Stimulated activated CD8-positive, alpha-beta memory T cell treated with anti-CD3 and anti-CD28 coated beads, Interleukin-15, amount 100 ng/mL, for 48 hours (primary cell): ENCODE measurements at regions not wholly inside any gene's neighbourhood (a gene's known extent, or its start where the extent isn't known, plus 50 kb on each side); places are given as distances from the start of the nearest gene placed in this dataset.
"Not testable (repeated sequence)": the region's sequence is repeated elsewhere in the genome, so short reads cannot be mapped to it uniquely, and the experiment has no call there.

Experiments
- DNase-seq, 2 donors: peaks; one replicate each; pipeline ENCODE4 v3.0.0-alpha.2; 2020; ENCODE audit warnings: low read depth in 2 of 2

- not testable (repeated sequence) for DNase-seq
These were observed 91.2 kb upstream of the GRM7 start for GRCh38 chr3:6769532-6770396.

GRCh38 chr3:6770397-6770690, 90.6 kb upstream of the GRM7 start:
- DNase-seq: no peak

GRCh38 chr3:6771171-6771570, 89.7 kb upstream of the GRM7 start:
- DNase-seq: no peak

- DNase-seq: no peak
These were observed 81.8 kb upstream of the GRM7 start for GRCh38 chr3:6779140-6779539.

DNA sequence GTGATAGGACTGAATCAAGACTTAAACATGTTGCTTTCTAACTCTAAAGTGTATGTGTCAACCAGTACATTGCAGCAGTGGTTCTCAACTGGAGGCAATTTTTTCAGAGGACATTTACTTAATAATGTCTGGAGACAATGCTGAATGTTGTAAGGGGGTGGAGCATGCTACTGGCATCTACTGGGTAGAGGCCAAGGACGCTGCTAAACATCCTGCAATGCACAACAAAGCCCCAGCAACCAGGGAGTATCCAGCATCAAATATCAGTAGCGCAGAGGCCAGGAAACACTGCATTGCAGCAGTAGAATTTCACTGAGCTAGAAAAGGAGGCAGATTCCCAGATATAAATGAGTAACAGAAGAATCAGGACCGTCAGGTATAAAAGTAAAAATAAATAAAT, 79.8 kb upstream of the GRM7 start:
- DNase-seq: no peak

DNA sequence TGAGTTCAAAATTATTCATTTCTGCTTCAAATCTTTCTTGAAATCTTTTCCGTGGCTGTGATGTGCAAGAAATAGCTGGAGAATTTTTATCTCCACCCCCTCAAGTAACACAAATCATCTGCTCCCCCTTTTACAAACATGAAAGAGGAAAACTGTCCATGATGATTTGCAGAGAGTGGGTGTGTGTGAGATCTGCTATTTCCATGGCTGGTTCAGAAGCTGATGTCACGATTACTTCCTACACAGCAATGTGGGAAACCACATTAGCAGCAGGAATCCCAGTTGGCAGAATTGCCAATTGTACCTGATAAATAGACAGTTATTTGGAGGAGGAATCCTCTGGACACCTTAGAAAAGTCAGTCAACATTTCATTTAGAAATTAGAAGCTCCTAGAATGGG, 75.2 kb upstream of the GRM7 start:
- DNase-seq: no peak

GRCh38 chr3:6791161-6791560, 69.8 kb upstream of the GRM7 start:
- DNase-seq: no peak

GRCh38 chr3:6799264-6799915, 61.5 kb upstream of the GRM7 start:
- peak in 1 of 2 donors; percentile 2 for DNase-seq

DNA sequence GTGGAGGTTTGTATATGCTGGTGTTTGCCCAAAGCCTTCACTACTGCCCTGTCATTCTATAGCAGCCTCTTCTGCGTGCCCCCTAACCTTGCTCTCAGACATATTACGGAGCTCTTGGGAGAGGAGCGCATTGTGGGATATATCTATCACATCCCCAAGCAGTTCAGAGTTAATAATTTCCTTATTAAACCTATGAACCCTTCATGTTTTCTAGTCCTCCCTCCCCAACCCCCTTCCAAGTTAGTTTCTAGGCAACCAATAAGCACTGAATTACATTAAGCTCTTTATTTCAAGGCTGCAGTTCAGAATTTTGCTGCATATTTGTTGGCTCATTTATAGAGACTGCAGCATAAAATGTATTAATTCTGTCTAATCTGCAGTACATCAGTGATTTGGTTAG, 57.3 kb upstream of the GRM7 start:
- DNase-seq: no peak

DNA sequence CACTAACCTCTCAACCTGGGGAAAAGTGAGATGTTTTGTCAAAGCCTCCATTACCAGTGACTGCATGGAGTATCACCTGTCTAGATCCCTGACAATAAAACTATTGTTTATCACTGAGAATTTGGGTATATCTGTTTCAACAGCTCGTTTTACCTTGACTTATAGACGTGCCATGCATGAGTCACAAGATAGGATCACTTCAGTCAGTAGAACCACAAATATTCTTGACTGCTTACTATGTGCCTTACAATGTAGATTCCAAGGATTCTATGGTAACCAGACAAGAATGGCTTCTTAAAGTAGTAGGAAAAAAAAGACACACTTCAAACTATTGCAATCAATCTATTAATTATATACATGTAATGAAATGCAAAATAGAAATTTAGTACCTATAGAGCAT, 55.7 kb upstream of the GRM7 start:
- DNase-seq: no peak

DNA sequence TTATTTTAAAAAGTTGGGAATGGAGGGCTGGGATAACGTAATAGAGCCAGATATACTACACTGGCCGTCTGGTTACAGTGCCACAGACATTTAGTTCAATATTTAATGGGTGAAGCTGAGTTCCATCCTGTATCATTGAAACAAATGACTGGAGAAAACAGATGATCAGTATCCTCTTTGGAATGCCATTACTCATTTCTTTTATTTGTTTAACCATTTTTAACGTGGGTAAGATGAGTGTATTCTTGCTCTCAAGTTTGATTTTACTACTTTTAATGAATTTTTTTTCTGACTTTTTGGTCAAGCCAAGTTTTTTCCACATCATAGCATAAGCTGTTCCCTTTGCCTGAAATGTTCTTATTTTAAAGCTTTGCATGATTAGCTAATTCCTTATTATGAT, 53.9 kb upstream of the GRM7 start:
- no peak for DNase-seq

- DNase-seq: no peak
These were observed 52.8 kb upstream of the GRM7 start for GRCh38 chr3:6807967-6808588.

GRCh38 chr3:6809349-6809748, 51.6 kb upstream of the GRM7 start:
- no peak for DNase-seq
